ENCODE measurements at regions not wholly inside any gene's neighbourhood (a gene's known extent, or its start where the extent isn't known, plus 50 kb on each side); places are given as distances from the start of the nearest gene placed in this dataset.

GRCh38 chr9:80866576-80867227 lies 822.6 kb downstream of the TLE1 start:
- Histone ChIP-seq H3K9me3 (ENCODE audit: control insufficient read depth in 2 of 2, low read length in 2 of 2) (no peaks in the 10 kb centered on the region), H3K4me1 (ENCODE audit: control insufficient read depth, insufficient read depth, low read length, poor library complexity, severe bottlenecking) (no peaks in the 10 kb centered on the region), H3K4me3 (ENCODE audit: low read depth, low read length) (no peak overlapping the region), H3K27ac (ENCODE audit: insufficient read depth, low read length, poor library complexity, severe bottlenecking) (no peak overlapping the region), H3K27me3 (ENCODE audit: control insufficient read depth, insufficient read depth, low read length) (no peaks in the 10 kb centered on the region), H3K36me3 (ENCODE audit: control insufficient read depth, insufficient read depth, low read length) (no peaks in the 10 kb centered on the region)
- Mint-ChIP-seq H3K27ac (no peak overlapping the region), H3K36me3 (no peaks in the 10 kb centered on the region), H3K9me3 (peaks cover 3 to 28% (median 9%) of the 10 kb centered on the region in 7 donors), H3K27me3 (no peaks in the 10 kb centered on the region), H3K4me3 (no peak overlapping the region), H3K4me1 (peaks cover 0 to 4% (median 0%) of the 10 kb centered on the region in 4 donors)
- no peak for DNase-seq
- ATAC-seq (ENCODE audit: low read depth in 2 of 2), result no peak

- peaks cover 3 to 28% (median 9%) of the 10 kb centered on the region in 7 donors for H3K9me3 Mint-ChIP-seq
- DNase-seq, result no peak
- ATAC-seq (ENCODE audit: low read depth in 2 of 2), result no peak
- Histone ChIP-seq H3K27me3 (ENCODE audit: control insufficient read depth, insufficient read depth, low read length) (no peaks in the 10 kb centered on the region), H3K27ac (ENCODE audit: insufficient read depth, low read length, poor library complexity, severe bottlenecking) (no peak overlapping the region), H3K4me1 (ENCODE audit: control insufficient read depth, insufficient read depth, low read length, poor library complexity, severe bottlenecking) (no peaks in the 10 kb centered on the region), H3K4me3 (ENCODE audit: low read depth, low read length) (no peak overlapping the region), H3K36me3 (ENCODE audit: control insufficient read depth, insufficient read depth, low read length) (no peaks in the 10 kb centered on the region), H3K9me3 (ENCODE audit: control insufficient read depth in 2 of 2, low read length in 2 of 2) (no peaks in the 10 kb centered on the region)
- no peaks in the 10 kb centered on the region for H3K27me3 Mint-ChIP-seq
- no peak overlapping the region for H3K4me3 Mint-ChIP-seq
- no peaks in the 10 kb centered on the region for H3K36me3 Mint-ChIP-seq
- H3K4me1 Mint-ChIP-seq, result peaks cover 0 to 4% (median 0%) of the 10 kb centered on the region in 4 donors
- no peak overlapping the region for H3K27ac Mint-ChIP-seq
Measured at GRCh38 chr9:80866121-80866520, 823.2 kb downstream of the TLE1 start.

- no peak overlapping the region for H3K27ac ChIP-seq (ENCODE audit: insufficient read depth, low read length, poor library complexity, severe bottlenecking)
- no peak for ATAC-seq (ENCODE audit: low read depth in 2 of 2)
- H3K4me1 Mint-ChIP-seq, result no peaks in the 10 kb centered on the region
- peaks cover 0 to 16% (median 5%) of the 10 kb centered on the region in 7 donors for H3K9me3 Mint-ChIP-seq
- no peaks in the 10 kb centered on the region for H3K36me3 Mint-ChIP-seq
- no peaks in the 10 kb centered on the region for H3K4me1 ChIP-seq (ENCODE audit: control insufficient read depth, insufficient read depth, low read length, poor library complexity, severe bottlenecking)
- H3K36me3 ChIP-seq (ENCODE audit: control insufficient read depth, insufficient read depth, low read length), result no peaks in the 10 kb centered on the region
- no peak overlapping the region for H3K4me3 ChIP-seq (ENCODE audit: low read depth, low read length)
- no peak for DNase-seq
- H3K27me3 ChIP-seq (ENCODE audit: control insufficient read depth, insufficient read depth, low read length), result no peaks in the 10 kb centered on the region
- no peak overlapping the region for H3K4me3 Mint-ChIP-seq
- no peaks in the 10 kb centered on the region for H3K27me3 Mint-ChIP-seq
- H3K27ac Mint-ChIP-seq, result no peak overlapping the region
- peaks cover 0 to 2% of the 10 kb centered on the region in 2 experiments for H3K9me3 ChIP-seq (ENCODE audit: control insufficient read depth in 2 of 2, low read length in 2 of 2)
Measured at GRCh38 chr9:80843028-80843427, 846.3 kb downstream of the TLE1 start.

GRCh38 chr9:80842389-80842788 lies 847.0 kb downstream of the TLE1 start:
- no peak overlapping the region for H3K4me3 Mint-ChIP-seq
- no peaks in the 10 kb centered on the region for H3K27me3 ChIP-seq (ENCODE audit: control insufficient read depth, insufficient read depth, low read length)
- H3K9me3 Mint-ChIP-seq, result peaks cover 0 to 10% (median 6%) of the 10 kb centered on the region in 7 donors
- H3K4me3 ChIP-seq (ENCODE audit: low read depth, low read length), result no peak overlapping the region
- no peak for ATAC-seq (ENCODE audit: low read depth in 2 of 2)
- H3K4me1 ChIP-seq (ENCODE audit: control insufficient read depth, insufficient read depth, low read length, poor library complexity, severe bottlenecking), result no peaks in the 10 kb centered on the region
- no peak overlapping the region for H3K27ac ChIP-seq (ENCODE audit: insufficient read depth, low read length, poor library complexity, severe bottlenecking)
- H3K27ac Mint-ChIP-seq, result no peak overlapping the region
- no peaks in the 10 kb centered on the region for H3K27me3 Mint-ChIP-seq
- H3K36me3 Mint-ChIP-seq, result no peaks in the 10 kb centered on the region
- no peaks in the 10 kb centered on the region for H3K4me1 Mint-ChIP-seq
- no peaks in the 10 kb centered on the region for H3K36me3 ChIP-seq (ENCODE audit: control insufficient read depth, insufficient read depth, low read length)
- no peak for DNase-seq
- peaks cover 0 to 2% of the 10 kb centered on the region in 2 experiments for H3K9me3 ChIP-seq (ENCODE audit: control insufficient read depth in 2 of 2, low read length in 2 of 2)

GRCh38 chr9:80841888-80842287 lies 847.5 kb downstream of the TLE1 start:
- H3K4me3 Mint-ChIP-seq, result no peak overlapping the region
- H3K4me1 Mint-ChIP-seq, result no peaks in the 10 kb centered on the region
- no peaks in the 10 kb centered on the region for H3K27me3 Mint-ChIP-seq
- Histone ChIP-seq H3K4me3 (ENCODE audit: low read depth, low read length) (no peak overlapping the region), H3K9me3 (ENCODE audit: control insufficient read depth in 2 of 2, low read length in 2 of 2) (peaks cover 0 to 2% of the 10 kb centered on the region in 2 experiments), H3K27ac (ENCODE audit: insufficient read depth, low read length, poor library complexity, severe bottlenecking) (no peak overlapping the region), H3K36me3 (ENCODE audit: control insufficient read depth, insufficient read depth, low read length) (no peaks in the 10 kb centered on the region), H3K4me1 (ENCODE audit: control insufficient read depth, insufficient read depth, low read length, poor library complexity, severe bottlenecking) (no peaks in the 10 kb centered on the region), H3K27me3 (ENCODE audit: control insufficient read depth, insufficient read depth, low read length) (no peaks in the 10 kb centered on the region)
- no peak for ATAC-seq (ENCODE audit: low read depth in 2 of 2)
- no peak overlapping the region for H3K27ac Mint-ChIP-seq
- H3K9me3 Mint-ChIP-seq, result peaks cover 0 to 8% (median 6%) of the 10 kb centered on the region in 7 donors
- H3K36me3 Mint-ChIP-seq, result no peaks in the 10 kb centered on the region
- DNase-seq, result no peak

GRCh38 chr9:80839821-80840675 lies 849.3 kb downstream of the TLE1 start:
- H3K9me3 Mint-ChIP-seq, result peaks cover 0 to 9% (median 2%) of the 10 kb centered on the region in 7 donors
- H3K27me3 Mint-ChIP-seq, result no peaks in the 10 kb centered on the region
- no peaks in the 10 kb centered on the region for H3K4me1 Mint-ChIP-seq

GRCh38 chr9:80836013-80836412 lies 853.3 kb downstream of the TLE1 start:
- ATAC-seq (ENCODE audit: low read depth in 2 of 2), result no peak
- Histone ChIP-seq H3K27me3 (ENCODE audit: control insufficient read depth, insufficient read depth, low read length) (no peaks in the 10 kb centered on the region), H3K4me3 (ENCODE audit: low read depth, low read length) (no peak overlapping the region), H3K27ac (ENCODE audit: insufficient read depth, low read length, poor library complexity, severe bottlenecking) (no peak overlapping the region), H3K4me1 (ENCODE audit: control insufficient read depth, insufficient read depth, low read length, poor library complexity, severe bottlenecking) (no peaks in the 10 kb centered on the region), H3K9me3 (ENCODE audit: control insufficient read depth in 2 of 2, low read length in 2 of 2) (no peaks in the 10 kb centered on the region), H3K36me3 (ENCODE audit: control insufficient read depth, insufficient read depth, low read length) (no peaks in the 10 kb centered on the region)
- Mint-ChIP-seq H3K9me3 (peaks cover 0 to 20% (median 7%) of the 10 kb centered on the region in 7 donors), H3K27me3 (no peaks in the 10 kb centered on the region), H3K4me3 (no peak overlapping the region), H3K36me3 (no peaks in the 10 kb centered on the region), H3K27ac (no peak overlapping the region), H3K4me1 (no peaks in the 10 kb centered on the region)
- no peak for DNase-seq

More at GRCh38 chr9:80839821-80840675, 849.3 kb downstream of the TLE1 start:
- H3K9me3 ChIP-seq (ENCODE audit: control insufficient read depth in 2 of 2, low read length in 2 of 2), result peaks cover 0 to 2% of the 10 kb centered on the region in 2 experiments
- no peaks in the 10 kb centered on the region for H3K36me3 Mint-ChIP-seq
- no peaks in the 10 kb centered on the region for H3K27me3 ChIP-seq (ENCODE audit: control insufficient read depth, insufficient read depth, low read length)
- H3K4me3 ChIP-seq (ENCODE audit: low read depth, low read length), result no peak overlapping the region
- H3K27ac ChIP-seq (ENCODE audit: insufficient read depth, low read length, poor library complexity, severe bottlenecking), result no peak overlapping the region
- no peaks in the 10 kb centered on the region for H3K4me1 ChIP-seq (ENCODE audit: control insufficient read depth, insufficient read depth, low read length, poor library complexity, severe bottlenecking)
- no peak for DNase-seq
- no peak overlapping the region for H3K4me3 Mint-ChIP-seq
- ATAC-seq (ENCODE audit: low read depth in 2 of 2), result no peak
- no peak overlapping the region for H3K27ac Mint-ChIP-seq
- no peaks in the 10 kb centered on the region for H3K36me3 ChIP-seq (ENCODE audit: control insufficient read depth, insufficient read depth, low read length)

Measured in CD4-positive, CD25-positive, alpha-beta regulatory T cell (primary cell).